ENCODE measurements at regions not wholly inside any gene's neighbourhood (a gene's known extent, or its start where the extent isn't known, plus 50 kb on each side); places are given as distances from the start of the nearest gene placed in this dataset.

DNA sequence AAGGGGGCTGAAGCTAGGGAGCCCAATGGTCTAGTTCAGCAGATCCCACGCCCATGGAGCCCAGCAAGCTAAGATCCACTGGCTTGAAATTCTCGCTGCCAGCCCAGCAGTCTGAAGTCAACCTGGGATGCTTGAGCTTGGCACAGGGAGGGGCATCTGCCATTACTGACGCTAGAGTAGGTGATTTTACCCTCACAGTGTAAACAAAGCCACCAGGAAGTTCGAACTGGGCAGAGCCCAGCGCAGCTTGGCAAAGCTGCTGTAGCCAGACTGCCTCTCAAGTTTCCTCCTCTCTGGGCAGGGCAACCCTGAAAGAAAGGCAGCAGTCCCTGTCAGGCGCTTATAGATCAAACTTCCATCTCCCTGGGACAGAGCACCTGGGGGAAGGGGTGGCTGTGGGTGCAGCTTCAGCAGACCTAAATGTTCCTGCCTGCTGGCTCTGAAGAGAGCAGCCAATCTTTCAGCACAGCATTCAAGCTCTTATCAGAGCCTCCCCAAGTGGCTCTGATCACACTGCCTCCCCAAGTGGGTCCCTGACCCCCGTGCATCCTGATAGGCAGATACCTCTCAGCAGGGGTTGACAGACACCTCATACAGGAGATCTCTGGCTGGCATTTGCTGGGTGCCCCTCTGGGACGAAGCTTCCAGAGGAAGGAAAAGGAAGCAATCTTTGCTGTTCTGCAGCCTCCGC, 167.8 kb downstream of the CCDC71L start:
- TF ChIP-seq CTCF (IDR thresholded peaks at IDR 0.05) (no peak), POLR2A (IDR thresholded peaks at IDR 0.05) (no peak), POLR2AphosphoS5 (IDR thresholded peaks at IDR 0.05) (no peak)

All from breast epithelium (tissue), 3 donors.